ENCODE measurements at regions not wholly inside any gene's neighbourhood (a gene's known extent, or its start where the extent isn't known, plus 50 kb on each side); places are given as distances from the start of the nearest gene placed in this dataset.

- TF ChIP-seq, protein P1, sequence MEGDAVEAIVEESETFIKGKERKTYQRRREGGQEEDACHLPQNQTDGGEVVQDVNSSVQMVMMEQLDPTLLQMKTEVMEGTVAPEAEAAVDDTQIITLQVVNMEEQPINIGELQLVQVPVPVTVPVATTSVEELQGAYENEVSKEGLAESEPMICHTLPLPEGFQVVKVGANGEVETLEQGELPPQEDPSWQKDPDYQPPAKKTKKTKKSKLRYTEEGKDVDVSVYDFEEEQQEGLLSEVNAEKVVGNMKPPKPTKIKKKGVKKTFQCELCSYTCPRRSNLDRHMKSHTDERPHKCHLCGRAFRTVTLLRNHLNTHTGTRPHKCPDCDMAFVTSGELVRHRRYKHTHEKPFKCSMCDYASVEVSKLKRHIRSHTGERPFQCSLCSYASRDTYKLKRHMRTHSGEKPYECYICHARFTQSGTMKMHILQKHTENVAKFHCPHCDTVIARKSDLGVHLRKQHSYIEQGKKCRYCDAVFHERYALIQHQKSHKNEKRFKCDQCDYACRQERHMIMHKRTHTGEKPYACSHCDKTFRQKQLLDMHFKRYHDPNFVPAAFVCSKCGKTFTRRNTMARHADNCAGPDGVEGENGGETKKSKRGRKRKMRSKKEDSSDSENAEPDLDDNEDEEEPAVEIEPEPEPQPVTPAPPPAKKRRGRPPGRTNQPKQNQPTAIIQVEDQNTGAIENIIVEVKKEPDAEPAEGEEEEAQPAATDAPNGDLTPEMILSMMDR (IDR thresholded peaks at IDR 0.05) = no peak
- TF ChIP-seq POLR2A (IDR thresholded peaks at IDR 0.05) = no peak
- no peak for TF ChIP-seq EP300 (IDR thresholded peaks at IDR 0.05)
- no peak for TF ChIP-seq POLR2AphosphoS5 (IDR thresholded peaks at IDR 0.05)
Observed at GRCh38 chr5:118144540-118144939, 843.8 kb downstream of the DTWD2 start.
